Endodermal cell (in vitro differentiated cells): ENCODE measurements at regions not wholly inside any gene's neighbourhood (a gene's known extent, or its start where the extent isn't known, plus 50 kb on each side); places are given as distances from the start of the nearest gene placed in this dataset.

Experiments used
- DNase-seq: peaks from one replicate; pipeline ENCODE4 v3.0.0-alpha.2; 2017
- H3K27ac ChIP-seq: 2 replicates; pipeline ENCODE4 v1.5.1; 2013; ENCODE audit warnings: mild to moderate bottlenecking, low read depth, low read length, moderate library complexity
- H3K27me3 ChIP-seq: 2 replicates; pipeline ENCODE4 v1.6.1; 2013; ENCODE audit warnings: mild to moderate bottlenecking, low read length, moderate library complexity; ENCODE audit not compliant: insufficient read depth, control insufficient read depth, poor library complexity, severe bottlenecking
- H3K36me3 ChIP-seq: 2 replicates; pipeline ENCODE4 v1.7.0; 2013; ENCODE audit warnings: mild to moderate bottlenecking, low read length, moderate library complexity; ENCODE audit not compliant: control insufficient read depth, insufficient read depth
- H3K4me1 ChIP-seq: one replicate; pipeline ENCODE4 v1.7.0; 2013; ENCODE audit warnings: low read length; ENCODE audit not compliant: control insufficient read depth, insufficient read depth
- H3K4me3 ChIP-seq: 2 replicates; pipeline ENCODE4 v1.5.1; 2013; ENCODE audit warnings: mild to moderate bottlenecking, low read length, moderate library complexity
- H3K9ac ChIP-seq: 2 replicates; pipeline ENCODE4 v1.6.1; 2013; ENCODE audit warnings: mild to moderate bottlenecking, low read length, moderate library complexity; ENCODE audit not compliant: poor library complexity, severe bottlenecking; ENCODE audit errors: extremely low read depth
- H3K9me3 ChIP-seq: 2 replicates; pipeline ENCODE4 v1.6.1; 2013; ENCODE audit warnings: mild to moderate bottlenecking, low read length, moderate library complexity; ENCODE audit not compliant: control insufficient read depth
- H3K27ac Mint-ChIP-seq: 2 replicates; pipeline ENCODE4 v1.8.0; 2020; ENCODE audit warnings: mixed read lengths
- H3K27me3 Mint-ChIP-seq: 2 replicates; pipeline ENCODE4 v1.8.0; 2021; ENCODE audit warnings: mild to moderate bottlenecking, mixed read lengths; ENCODE audit not compliant: insufficient read depth
- H3K36me3 Mint-ChIP-seq: 2 replicates; pipeline ENCODE4 v1.8.0; 2020; ENCODE audit warnings: low read depth, mixed read lengths
- H3K4me1 Mint-ChIP-seq: 2 replicates; pipeline ENCODE4 v1.8.0; 2020; ENCODE audit warnings: mixed read lengths
- H3K4me3 Mint-ChIP-seq: 2 replicates; pipeline ENCODE4 v1.8.0; 2020; ENCODE audit warnings: mild to moderate bottlenecking, moderate library complexity, mixed read lengths
- H3K9me3 Mint-ChIP-seq: 2 replicates; pipeline ENCODE4 v1.8.0; 2020; ENCODE audit warnings: mild to moderate bottlenecking, mixed read lengths
- WGBS, 2 experiments: methylation state at CpG; one replicate each; pipeline versions ENCODE4 v1.1.5 to v1.1.7; 2013; ENCODE audit warnings: missing lambda C conversion rate in 2 of 2, mixed read lengths in 1 of 2; ENCODE audit not compliant: insufficient coverage in 1 of 2, insufficient read length in 1 of 2; 5-methylcytosine and 5-hydroxymethylcytosine counted together
- TF ChIP-seq, protein P1 (sequence below): fragments of 200-600 bp; sonication (generic); conservative IDR thresholded peaks from 2 replicates; pipeline ENCODE4 v1.5.0; 2021; ENCODE audit warnings: antibody characterized with exemption, mild to moderate bottlenecking

DNA sequence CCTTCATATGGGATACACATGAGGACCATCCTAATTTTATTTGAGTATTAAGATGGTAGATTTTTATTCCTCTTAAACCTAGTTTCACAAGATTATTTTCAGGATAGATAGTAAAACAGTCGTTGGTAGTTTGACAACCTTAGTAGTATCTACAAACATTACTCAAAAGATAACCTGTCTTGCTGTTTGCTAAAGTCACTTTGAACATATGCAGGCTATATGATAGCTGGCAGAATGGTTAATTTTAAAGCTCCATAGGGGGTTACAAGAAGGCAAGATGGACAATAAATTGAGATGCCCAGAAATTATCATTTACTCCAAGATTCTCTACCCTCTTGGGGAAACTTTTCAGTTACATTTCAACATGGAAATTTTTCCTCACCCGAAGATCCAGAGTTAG is 525.7 kb downstream of the SOX5 start:
- no peaks in the 10 kb centered on the region for H3K36me3 Mint-ChIP-seq
- DNase-seq = no peak
- no peaks in the 10 kb centered on the region for H3K36me3 ChIP-seq
- no peak overlapping the region for H3K4me3 Mint-ChIP-seq
- no peaks in the 10 kb centered on the region for H3K27me3 Mint-ChIP-seq
- no peaks in the 10 kb centered on the region for H3K9me3 Mint-ChIP-seq
- H3K9ac ChIP-seq = no peak overlapping the region
- no peaks in the 10 kb centered on the region for H3K4me1 ChIP-seq
- no peak overlapping the region for H3K27ac Mint-ChIP-seq
- H3K27ac ChIP-seq = no peak overlapping the region
- H3K4me3 ChIP-seq = no peak overlapping the region
- no peaks in the 10 kb centered on the region for H3K4me1 Mint-ChIP-seq
- H3K27me3 ChIP-seq = no peaks in the 10 kb centered on the region
- H3K9me3 ChIP-seq = no peaks in the 10 kb centered on the region
- TF ChIP-seq, protein P1, sequence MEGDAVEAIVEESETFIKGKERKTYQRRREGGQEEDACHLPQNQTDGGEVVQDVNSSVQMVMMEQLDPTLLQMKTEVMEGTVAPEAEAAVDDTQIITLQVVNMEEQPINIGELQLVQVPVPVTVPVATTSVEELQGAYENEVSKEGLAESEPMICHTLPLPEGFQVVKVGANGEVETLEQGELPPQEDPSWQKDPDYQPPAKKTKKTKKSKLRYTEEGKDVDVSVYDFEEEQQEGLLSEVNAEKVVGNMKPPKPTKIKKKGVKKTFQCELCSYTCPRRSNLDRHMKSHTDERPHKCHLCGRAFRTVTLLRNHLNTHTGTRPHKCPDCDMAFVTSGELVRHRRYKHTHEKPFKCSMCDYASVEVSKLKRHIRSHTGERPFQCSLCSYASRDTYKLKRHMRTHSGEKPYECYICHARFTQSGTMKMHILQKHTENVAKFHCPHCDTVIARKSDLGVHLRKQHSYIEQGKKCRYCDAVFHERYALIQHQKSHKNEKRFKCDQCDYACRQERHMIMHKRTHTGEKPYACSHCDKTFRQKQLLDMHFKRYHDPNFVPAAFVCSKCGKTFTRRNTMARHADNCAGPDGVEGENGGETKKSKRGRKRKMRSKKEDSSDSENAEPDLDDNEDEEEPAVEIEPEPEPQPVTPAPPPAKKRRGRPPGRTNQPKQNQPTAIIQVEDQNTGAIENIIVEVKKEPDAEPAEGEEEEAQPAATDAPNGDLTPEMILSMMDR = no peak
- WGBS, 2 experiments = 80 to 87% methylated on average over 1 to 2 of the region's 2 CpGs

GRCh38 chr12:23424685-23425084 is 524.8 kb downstream of the SOX5 start:
- Histone ChIP-seq H3K4me3 (no peak overlapping the region), H3K9ac (no peak overlapping the region), H3K9me3 (no peaks in the 10 kb centered on the region), H3K4me1 (no peaks in the 10 kb centered on the region), H3K27ac (no peak overlapping the region), H3K36me3 (no peaks in the 10 kb centered on the region), H3K27me3 (no peaks in the 10 kb centered on the region)
- H3K27ac Mint-ChIP-seq = no peak overlapping the region
- DNase-seq = no peak
- TF ChIP-seq, protein P1 = no peak
- H3K4me1 Mint-ChIP-seq = no peaks in the 10 kb centered on the region
- H3K27me3 Mint-ChIP-seq = no peaks in the 10 kb centered on the region
- no peak overlapping the region for H3K4me3 Mint-ChIP-seq
- no peaks in the 10 kb centered on the region for H3K36me3 Mint-ChIP-seq
- 94 to 95% methylated on average over 8 to 9 of the region's 9 CpGs for WGBS, 2 experiments
- H3K9me3 Mint-ChIP-seq = no peaks in the 10 kb centered on the region

DNA sequence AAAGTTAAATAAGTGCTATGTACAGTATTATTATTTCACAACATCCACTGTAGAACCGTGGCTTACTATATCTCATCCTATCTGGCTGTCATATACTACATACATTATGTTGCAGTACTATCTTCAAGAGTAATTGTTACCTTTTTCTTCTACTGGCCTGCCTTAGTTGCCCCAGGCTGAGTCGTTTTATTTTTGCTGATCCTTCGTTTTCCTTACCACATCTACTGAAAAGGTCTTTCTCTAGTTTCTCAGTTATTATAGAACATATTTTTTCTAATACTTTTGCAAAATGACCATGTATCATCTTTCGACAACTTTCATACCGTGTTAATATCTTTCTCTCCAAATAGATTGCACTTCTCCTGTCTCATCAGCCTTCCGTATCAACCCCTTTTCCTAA is 523.1 kb downstream of the SOX5 start:
- Mint-ChIP-seq H3K4me3 (no peak overlapping the region), H3K36me3 (no peaks in the 10 kb centered on the region), H3K4me1 (no peaks in the 10 kb centered on the region), H3K9me3 (no peaks in the 10 kb centered on the region), H3K27me3 (no peaks in the 10 kb centered on the region), H3K27ac (no peak overlapping the region)
- TF ChIP-seq, protein P1 = no peak
- WGBS, 2 experiments = 81 to 100% methylated on average over 2 to 6 of the region's 6 CpGs
- Histone ChIP-seq H3K4me3 (no peak overlapping the region), H3K36me3 (no peaks in the 10 kb centered on the region), H3K4me1 (no peaks in the 10 kb centered on the region), H3K27me3 (no peaks in the 10 kb centered on the region), H3K27ac (no peak overlapping the region), H3K9me3 (no peaks in the 10 kb centered on the region), H3K9ac (no peak overlapping the region)
- no peak for DNase-seq
